Suppressor macrophage (primary cell): ENCODE measurements at regions not wholly inside any gene's neighbourhood (a gene's known extent, or its start where the extent isn't known, plus 50 kb on each side); places are given as distances from the start of the nearest gene placed in this dataset.
A peak's percentile ranks its signal among the peaks of the same experiment; 100 is the strongest.

Experiments used
- DNase-seq, 4 experiments: peaks; one replicate each; pipeline ENCODE4 v3.0.0-alpha.2; 2020 to 2022

- DNase-seq, result no peak
Measured at GRCh38 chr15:46265664-46266347, 631.0 kb downstream of the SQOR start.

- DNase-seq, result no peak
Measured at GRCh38 chr15:46266661-46267060, 631.8 kb downstream of the SQOR start.

- DNase-seq, result no peak
Measured at GRCh38 chr15:46270481-46271147, 635.8 kb downstream of the SQOR start.

GRCh38 chr15:46275701-46276100, 640.9 kb downstream of the SQOR start:
- DNase-seq, result no peak

DNA sequence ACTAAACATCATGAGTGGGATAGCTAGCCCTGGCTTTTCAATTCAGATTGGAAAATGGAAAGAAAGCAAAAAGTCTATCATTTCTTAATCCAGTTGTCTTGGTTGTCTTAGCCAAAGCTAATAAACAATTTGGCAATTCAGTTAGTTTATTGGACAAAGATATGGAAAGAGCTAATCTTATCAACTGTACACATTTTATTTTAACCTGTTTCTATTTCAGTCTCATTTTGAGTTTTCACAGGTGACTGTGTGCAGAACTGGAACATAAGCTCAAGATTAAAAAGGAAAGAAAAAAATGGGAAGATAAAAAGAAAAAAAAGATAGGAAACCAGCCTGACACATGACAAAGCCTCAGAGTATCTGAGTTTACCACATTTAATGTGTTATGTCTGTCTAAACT, 642.6 kb downstream of the SQOR start:
- no peak for DNase-seq

DNA sequence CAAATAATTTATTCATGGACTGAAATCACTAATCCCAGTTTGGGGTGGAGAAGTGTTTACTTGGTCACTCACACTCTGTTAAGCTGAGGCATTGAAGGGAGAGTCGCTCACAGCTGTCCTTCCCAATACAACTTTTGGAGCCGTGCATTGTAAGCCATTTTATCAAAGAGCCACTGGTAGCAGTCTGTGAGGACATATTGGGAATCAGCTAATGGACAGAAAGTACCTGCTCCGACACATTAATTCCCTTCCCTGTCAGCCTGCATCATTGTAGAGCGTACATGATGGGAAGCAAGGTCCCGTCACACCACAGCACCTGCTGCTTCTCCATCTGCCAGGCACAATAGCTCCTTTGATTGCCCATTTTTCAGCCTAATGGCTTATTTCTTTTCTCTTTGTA, 643.2 kb downstream of the SQOR start:
- no peak for DNase-seq

DNA sequence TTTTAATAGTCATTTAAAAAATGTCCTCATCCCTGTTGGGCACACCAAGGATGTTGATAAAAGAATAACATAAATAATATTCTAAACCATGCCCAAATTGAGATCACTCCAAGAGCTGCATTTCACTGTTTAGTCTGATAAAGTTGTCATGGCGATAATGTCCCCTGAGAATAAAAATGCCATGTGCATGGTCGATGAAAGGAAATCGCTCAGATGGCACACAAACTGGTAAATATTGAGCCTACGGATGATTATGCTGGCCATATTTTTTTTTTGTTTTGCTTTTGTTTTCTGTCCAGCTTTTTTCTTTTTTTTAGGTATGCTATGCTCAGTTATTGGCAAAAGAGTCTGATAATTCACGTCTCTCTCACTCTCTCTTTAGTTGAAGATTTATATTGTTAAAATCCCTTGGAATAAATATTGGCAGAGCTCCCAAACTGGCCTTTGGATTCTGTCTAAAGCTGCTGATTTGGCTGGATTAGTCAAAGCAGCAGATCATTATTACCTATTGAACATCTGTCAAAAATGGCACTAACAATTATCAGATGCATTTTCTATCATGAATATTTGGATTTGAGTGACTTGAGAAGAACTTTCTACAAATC, 643.8 kb downstream of the SQOR start:
- no peak for DNase-seq

DNA sequence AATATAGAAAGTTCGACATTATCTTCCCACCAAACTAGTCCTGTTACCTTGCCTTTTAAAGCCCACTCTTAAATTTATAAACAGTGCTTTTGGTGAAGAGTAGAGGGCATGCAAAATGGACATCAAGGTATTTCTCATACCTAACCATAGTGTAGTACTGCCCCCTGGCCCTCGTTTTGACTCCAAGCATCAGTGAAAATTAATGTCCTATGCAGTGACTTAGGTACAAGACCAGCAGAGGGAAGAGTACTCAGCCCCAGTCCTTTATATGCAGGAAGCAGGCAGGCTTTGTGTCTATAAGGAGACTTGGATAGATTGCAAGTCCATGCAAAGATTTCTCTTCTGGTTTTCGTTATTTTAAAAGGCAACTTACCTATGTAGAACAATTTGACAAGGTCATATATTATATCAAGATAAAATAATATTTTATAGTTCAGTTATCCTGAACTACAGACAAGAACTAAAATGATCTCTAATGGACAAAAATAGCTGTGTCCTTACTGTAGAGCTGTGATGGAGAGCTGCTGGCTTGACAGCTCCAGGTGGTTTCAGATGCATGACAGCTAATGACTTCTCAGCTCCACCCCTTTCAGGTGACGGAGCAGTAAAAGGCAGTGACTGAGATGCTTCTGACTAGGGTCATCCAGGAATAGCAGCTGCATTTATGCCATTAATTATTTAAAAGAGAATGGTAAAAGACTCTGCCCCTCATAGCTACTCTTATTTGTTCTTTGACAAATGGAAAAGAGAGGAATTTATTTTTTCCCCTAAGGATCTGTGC, 646.1 kb downstream of the SQOR start:
- DNase-seq, result no peak

DNA sequence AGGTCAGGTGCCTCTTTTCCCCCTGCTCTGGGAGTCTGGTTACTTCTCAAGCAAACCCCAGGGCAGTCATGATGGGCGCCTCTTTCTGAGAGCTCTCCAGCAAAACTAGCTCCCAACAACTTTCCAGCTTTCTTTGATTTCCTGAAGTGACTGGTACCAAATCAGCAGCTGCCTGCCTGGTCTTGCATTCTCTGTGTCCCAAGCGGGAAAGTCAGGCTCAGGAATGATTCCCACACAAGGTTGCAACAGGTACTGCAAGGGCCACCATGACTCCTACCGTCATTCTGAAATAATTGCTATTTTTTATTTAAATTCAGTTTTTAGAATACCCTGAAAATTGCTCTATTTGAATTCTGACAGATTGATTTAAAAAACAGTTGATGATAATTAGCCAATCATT, 658.7 kb downstream of the SQOR start:
- no peak for DNase-seq

- DNase-seq, result no peak
Measured at GRCh38 chr15:46296002-46296401, 661.2 kb downstream of the SQOR start.

DNA sequence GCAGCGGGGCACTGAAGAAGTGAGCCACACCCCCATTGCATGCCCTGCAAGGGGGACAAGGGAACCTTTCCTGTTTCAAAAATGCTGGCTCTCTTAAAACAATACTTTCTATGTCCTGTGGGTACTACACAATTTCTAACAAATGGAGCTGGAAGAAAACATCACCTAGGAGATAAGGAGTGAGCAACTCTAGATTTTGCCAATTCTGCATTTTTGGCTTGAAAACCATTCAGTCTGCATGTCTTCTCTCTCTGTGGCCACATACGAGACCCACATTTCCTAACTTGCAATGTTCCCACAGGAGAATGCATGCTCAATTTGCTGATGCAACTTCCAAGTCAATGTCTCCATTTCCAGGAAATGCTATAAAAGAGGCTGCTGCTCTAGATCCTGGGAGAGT, 662.0 kb downstream of the SQOR start:
- peak in 1 of 4 experiments; percentile 4 for DNase-seq

- DNase-seq, result peak; percentile 25 to 66 (median 44)
Measured at GRCh38 chr15:46297766-46298165, 662.9 kb downstream of the SQOR start.

- no peak for DNase-seq
Measured at GRCh38 chr15:46300716-46301115, 665.9 kb downstream of the SQOR start.

GRCh38 chr15:46301291-46301690, 666.5 kb downstream of the SQOR start:
- DNase-seq, result no peak

DNA sequence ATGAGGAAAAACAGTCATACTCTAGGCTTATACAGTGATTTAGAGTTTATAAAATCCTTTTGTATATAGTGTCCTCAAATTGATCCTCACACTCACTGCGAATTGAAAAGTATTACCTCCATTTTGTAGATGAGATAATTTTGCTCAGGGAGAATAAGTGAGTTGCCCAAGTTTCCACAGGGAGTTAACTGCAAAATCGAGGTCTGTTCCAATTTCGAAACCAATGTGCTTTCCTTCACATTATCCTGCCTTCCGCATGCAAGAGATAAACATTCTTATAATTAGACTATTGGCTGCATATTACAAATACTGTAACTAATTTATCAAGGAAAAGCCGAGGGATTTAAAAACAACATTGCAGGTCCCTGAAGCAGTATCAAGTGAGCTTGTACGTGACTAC, 667.0 kb downstream of the SQOR start:
- DNase-seq, result no peak

DNA sequence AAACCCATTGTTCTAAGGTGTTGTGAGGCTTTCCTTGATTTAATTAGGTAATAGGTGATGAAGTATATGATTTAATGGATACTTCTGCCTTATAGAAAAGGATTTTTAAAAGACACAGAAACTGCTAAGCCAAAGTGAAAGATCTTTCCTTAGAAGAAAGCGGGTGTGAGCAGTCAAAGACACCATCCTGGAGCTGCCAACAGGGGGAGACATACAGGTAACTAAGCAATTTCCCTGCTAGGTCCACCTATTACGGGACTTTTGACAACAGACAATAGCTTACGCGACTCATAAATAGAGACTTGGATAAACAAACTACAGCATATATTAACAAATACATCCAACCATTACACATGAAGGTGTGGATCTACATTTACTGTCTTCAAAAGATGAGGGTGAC, 669.5 kb downstream of the SQOR start:
- DNase-seq, result peak in 3 of 4 experiments; percentile 6 to 29 (median 21)

- no peak for DNase-seq
Measured at GRCh38 chr15:46307746-46308145, 672.9 kb downstream of the SQOR start.

- DNase-seq, result no peak
Measured at GRCh38 chr15:46309914-46310313, 675.1 kb downstream of the SQOR start.

DNA sequence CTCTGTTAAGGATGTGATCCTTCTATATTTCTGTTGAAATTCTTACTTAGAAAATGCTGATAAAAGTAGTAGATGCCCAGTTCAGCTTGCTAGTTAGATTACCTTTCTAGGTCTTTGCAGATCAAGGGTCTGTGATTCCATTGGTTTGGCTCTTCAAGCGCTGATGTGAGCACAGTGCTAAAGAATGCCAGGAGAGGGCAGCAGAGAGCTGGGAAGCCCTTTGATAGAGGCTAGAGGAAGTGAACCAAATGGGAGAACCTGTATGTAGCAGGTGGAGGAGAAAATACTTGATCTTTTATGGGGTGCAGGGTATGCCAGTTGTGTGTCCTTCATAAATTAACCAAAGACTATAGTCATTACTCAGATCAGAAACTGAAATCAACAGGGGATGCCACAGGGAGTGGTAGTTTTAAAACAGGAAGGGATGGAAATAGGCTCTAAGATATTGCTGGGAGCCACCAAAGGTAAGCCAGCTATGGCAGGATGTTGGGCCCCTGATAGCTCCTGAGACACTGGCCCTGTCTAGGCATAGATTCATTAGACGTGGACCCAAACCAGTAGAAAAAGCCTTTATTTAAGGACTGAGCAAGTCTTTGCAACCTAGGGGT, 677.4 kb downstream of the SQOR start:
- peak; percentile 67 to 81 (median 77) for DNase-seq

DNA sequence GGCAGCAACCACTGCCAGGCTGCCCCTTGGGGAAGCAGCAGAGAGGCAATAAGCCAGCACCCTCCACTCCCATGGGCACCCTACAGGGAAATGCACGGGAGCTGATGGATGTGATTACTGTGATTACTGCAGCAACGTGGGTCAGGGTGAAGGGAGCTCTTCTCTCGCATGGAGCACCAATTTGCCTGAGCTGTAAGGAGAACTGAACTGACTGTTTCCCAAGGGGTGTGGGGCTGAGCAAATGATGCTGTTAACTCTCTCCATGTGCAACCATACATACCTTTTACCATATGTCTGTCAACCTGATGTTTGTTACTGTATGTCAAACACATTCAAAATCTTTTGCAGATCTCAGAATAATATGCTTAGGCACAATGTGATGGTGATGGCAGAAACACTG, 680.6 kb downstream of the SQOR start:
- DNase-seq, result no peak

GRCh38 chr15:46316024-46316423, 681.2 kb downstream of the SQOR start:
- DNase-seq, result no peak

DNA sequence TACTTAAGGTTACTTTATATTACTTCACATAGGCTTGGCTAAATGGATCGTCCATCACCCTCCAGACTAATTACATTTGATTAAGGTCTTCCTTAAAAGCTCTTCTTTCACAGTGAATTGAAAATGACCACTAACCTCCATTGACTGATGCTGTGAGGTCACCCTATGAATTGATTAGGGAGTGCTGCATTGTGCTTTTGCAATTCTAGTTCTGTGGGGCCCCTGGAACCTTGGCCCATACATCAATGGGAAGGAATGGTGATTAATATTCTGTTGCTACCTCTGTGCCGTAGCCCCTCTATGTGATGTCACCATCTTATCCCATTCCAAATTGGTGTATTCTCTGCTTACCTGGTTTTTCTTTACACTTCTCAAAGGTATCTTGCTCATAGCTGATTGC, 682.2 kb downstream of the SQOR start:
- DNase-seq, result no peak

DNA sequence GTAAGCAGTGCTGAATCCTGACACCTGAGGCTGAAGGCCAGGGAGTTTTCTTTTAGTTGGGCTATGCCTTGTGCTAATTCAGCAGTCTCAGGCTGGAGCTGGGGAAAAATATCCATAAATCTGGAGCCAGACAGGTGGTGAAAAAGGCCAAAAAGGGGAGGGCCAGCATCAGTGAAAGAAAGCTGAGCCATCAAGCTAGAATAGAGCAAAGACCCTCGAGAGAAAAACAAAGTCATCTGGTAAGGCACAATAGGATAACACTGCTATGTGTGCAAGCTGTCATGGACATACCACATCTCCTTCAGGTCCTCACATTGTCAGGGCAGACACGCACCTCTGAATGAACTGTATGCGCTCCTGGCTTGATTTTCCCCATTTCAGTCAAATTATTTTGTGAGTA, 687.9 kb downstream of the SQOR start:
- DNase-seq, result no peak
